ENCODE measurements at regions not wholly inside any gene's neighbourhood (a gene's known extent, or its start where the extent isn't known, plus 50 kb on each side); places are given as distances from the start of the nearest gene placed in this dataset.

DNA sequence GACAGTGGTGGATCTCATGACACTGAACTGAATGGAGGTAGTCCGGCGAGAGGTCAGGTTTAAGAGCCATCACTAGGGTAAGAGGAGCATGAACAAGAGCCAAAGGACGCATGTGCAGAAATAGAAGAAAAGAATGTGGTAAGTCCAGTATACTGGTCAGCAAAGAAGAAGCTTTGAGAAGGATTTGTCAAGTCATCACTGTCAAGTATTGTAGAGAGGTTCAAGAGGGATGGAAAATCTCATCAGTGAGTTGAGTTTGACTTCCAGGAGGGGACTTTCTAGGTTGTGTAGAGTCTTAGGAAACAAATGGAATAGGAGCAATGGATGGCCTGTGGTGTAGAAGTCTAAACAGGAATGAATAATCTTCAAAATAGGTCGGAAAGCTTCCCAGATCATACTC lies 161.8 kb downstream of the BTBD3 start:
- H3K4me3 ChIP-seq (ENCODE audit: low read depth in 1 of 3, low read length in 3 of 3), result no peak overlapping the region
- TF ChIP-seq HNF4G (IDR thresholded peaks at IDR 0.05) (no peak), NR2F2 (IDR thresholded peaks at IDR 0.05) (no peak), RAD21 (IDR thresholded peaks at IDR 0.05) (no peak), GABPA (IDR thresholded peaks at IDR 0.05 in 1 of 2, conservative IDR thresholded peaks at IDR 0.05 in 1 of 2) (no peak), EGR1 (IDR thresholded peaks at IDR 0.05; ENCODE audit: low read depth in 2 of 2) (no peak), ZBTB33 (IDR thresholded peaks at IDR 0.05) (no peak), FOXA1 (IDR thresholded peaks at IDR 0.05) (no peak), JUND (IDR thresholded peaks at IDR 0.05) (no peak), CTCF (IDR thresholded peaks at IDR 0.05; ENCODE audit: low read depth, low read length, missing input control) (no peak), FOXA2 (IDR thresholded peaks at IDR 0.05) (no peak), HNF4A (conservative IDR thresholded peaks at IDR 0.05) (no peak), ATF3 (IDR thresholded peaks at IDR 0.05) (no peak), REST (IDR thresholded peaks at IDR 0.05) (no peak), TAF1 (conservative IDR thresholded peaks at IDR 0.05) (no peak), RXRA (IDR thresholded peaks at IDR 0.05) (no peak), SP1 (IDR thresholded peaks at IDR 0.05) (no peak)
- TF ChIP-seq, protein P1, sequence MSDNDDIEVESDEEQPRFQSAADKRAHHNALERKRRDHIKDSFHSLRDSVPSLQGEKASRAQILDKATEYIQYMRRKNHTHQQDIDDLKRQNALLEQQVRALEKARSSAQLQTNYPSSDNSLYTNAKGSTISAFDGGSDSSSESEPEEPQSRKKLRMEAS (IDR thresholded peaks at IDR 0.05), result no peak
- no peaks in the 10 kb centered on the region for H3K9me3 ChIP-seq (ENCODE audit: control insufficient read depth in 4 of 4, low read length in 3 of 4)
- WGBS, result 82% methylated on average over 4 of the region's 4 CpGs
- no peaks in the 10 kb centered on the region for H3K4me1 ChIP-seq (ENCODE audit: control insufficient read depth in 4 of 4, insufficient read depth in 4 of 4, low read length in 3 of 4)
- DNase-seq (ENCODE audit: low spot score), result no peak
- H3K27ac ChIP-seq (ENCODE audit: low read depth in 1 of 2, low read length in 2 of 2), result no peak overlapping the region
- H3K27me3 ChIP-seq (ENCODE audit: control insufficient read depth in 4 of 4, insufficient read depth in 4 of 4, low read length in 3 of 4), result peaks cover 0 to 7% (median 0%) of the 10 kb centered on the region in 4 donors
- H3K9ac ChIP-seq (ENCODE audit: low read depth in 1 of 2, low read length in 2 of 2), result no peak overlapping the region
- no peaks in the 10 kb centered on the region for H3K36me3 ChIP-seq (ENCODE audit: control insufficient read depth in 4 of 4, insufficient read depth in 3 of 4, low read depth in 1 of 4, low read length in 3 of 4)

DNA sequence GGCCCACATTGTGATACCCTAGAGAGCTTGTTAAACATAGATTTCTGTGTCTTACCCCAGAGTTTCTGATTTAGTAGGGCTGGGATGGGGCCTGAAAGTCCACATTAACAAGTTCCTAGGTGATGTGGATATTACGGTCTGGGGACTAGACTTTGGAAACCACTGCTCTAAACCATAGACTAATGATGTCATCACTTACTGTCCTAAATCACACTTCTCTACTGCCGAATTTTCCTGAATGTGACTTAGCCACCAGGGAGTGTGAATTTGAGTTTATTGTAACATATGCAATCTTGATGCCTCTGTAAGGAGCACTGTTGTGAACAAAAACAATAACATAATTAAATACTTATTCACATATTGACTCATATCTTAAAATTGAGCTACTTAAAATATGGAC lies 165.6 kb downstream of the BTBD3 start:
- TF ChIP-seq RAD21 (IDR thresholded peaks at IDR 0.05) (no peak), FOXA2 (IDR thresholded peaks at IDR 0.05) (no peak), JUND (IDR thresholded peaks at IDR 0.05) (no peak), EGR1 (IDR thresholded peaks at IDR 0.05; ENCODE audit: low read depth in 2 of 2) (no peak), GABPA (IDR thresholded peaks at IDR 0.05 in 1 of 2, conservative IDR thresholded peaks at IDR 0.05 in 1 of 2) (no peak), HNF4G (IDR thresholded peaks at IDR 0.05) (no peak), TAF1 (conservative IDR thresholded peaks at IDR 0.05) (no peak), FOXA1 (IDR thresholded peaks at IDR 0.05) (no peak), HNF4A (conservative IDR thresholded peaks at IDR 0.05) (no peak), NR2F2 (IDR thresholded peaks at IDR 0.05) (no peak), YY1 (IDR thresholded peaks at IDR 0.05) (no peak), ZBTB33 (IDR thresholded peaks at IDR 0.05) (no peak)
- TF ChIP-seq, protein P1 (IDR thresholded peaks at IDR 0.05), result no peak
- no peaks in the 10 kb centered on the region for H3K4me1 ChIP-seq (ENCODE audit: control insufficient read depth in 4 of 4, insufficient read depth in 4 of 4, low read length in 3 of 4)

More for the DNA sequence above, 165.6 kb downstream of the BTBD3 start:
- Histone ChIP-seq H3K27ac (ENCODE audit: low read depth in 1 of 2, low read length in 2 of 2) (no peak overlapping the region), H3K36me3 (ENCODE audit: control insufficient read depth in 4 of 4, insufficient read depth in 3 of 4, low read depth in 1 of 4, low read length in 3 of 4) (no peaks in the 10 kb centered on the region), H3K9ac (ENCODE audit: low read depth in 1 of 2, low read length in 2 of 2) (no peak overlapping the region), H3K27me3 (ENCODE audit: control insufficient read depth in 4 of 4, insufficient read depth in 4 of 4, low read length in 3 of 4) (peaks cover 0 to 2% (median 0%) of the 10 kb centered on the region in 4 donors), H3K4me3 (ENCODE audit: low read depth in 1 of 3, low read length in 3 of 3) (no peak overlapping the region), H3K9me3 (ENCODE audit: control insufficient read depth in 4 of 4, low read length in 3 of 4) (no peaks in the 10 kb centered on the region)
- 64% methylated on average over 2 of the region's 2 CpGs for WGBS
- DNase-seq (ENCODE audit: low spot score), result no peak
